ENCODE measurements at regions not wholly inside any gene's neighbourhood (a gene's known extent, or its start where the extent isn't known, plus 50 kb on each side); places are given as distances from the start of the nearest gene placed in this dataset.

DNA sequence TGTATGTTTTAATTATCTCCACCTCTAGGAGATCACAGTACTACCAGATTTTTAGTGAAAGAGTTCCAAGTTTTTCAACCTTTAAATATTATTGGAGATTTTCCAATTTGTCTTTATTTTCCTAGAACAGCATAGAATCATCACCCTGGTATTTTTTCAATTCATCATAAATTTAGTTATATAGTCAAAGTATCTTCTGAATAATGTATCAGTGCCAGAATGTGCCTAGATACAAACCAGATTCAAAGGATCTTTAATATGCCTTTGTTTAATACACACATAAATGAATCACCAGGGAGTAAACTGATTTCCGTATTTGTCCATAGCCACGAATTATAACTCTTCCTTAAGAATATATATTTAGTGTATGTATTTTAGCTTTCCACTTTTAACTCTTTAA is 1373.1 kb downstream of the STIM2 start:
- DNase-seq (ENCODE audit: low read depth) = no peak
- no peak for TF ChIP-seq CTCF (IDR thresholded peaks at IDR 0.05; ENCODE audit: insufficient read depth, low read depth, low read length, missing control alignments)
- no peak overlapping the region for H3K4me3 ChIP-seq (ENCODE audit: low read length)

DNA sequence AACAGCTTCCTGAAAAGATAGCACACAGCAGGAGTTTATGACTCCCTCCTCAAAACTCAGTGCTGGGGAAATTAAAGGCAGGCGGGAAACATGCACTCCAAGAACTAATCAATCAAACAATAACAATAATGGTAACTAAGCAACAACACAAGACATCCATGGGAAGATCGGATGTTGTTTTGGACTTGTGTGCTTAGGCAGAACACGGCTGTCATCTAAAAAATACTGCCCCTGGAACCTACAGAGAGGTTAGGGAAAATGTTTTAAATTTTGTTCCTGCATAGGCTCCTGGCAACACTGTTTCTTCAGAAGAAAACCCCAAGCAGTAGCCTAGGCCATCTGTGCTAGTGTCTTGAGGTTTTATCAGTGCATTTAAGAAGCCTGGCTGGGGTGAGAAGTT is 1378.2 kb downstream of the STIM2 start:
- no peak overlapping the region for H3K4me3 ChIP-seq (ENCODE audit: low read length)
- TF ChIP-seq CTCF (IDR thresholded peaks at IDR 0.05; ENCODE audit: insufficient read depth, low read depth, low read length, missing control alignments) = no peak
- no peak for DNase-seq (ENCODE audit: low read depth)

DNA sequence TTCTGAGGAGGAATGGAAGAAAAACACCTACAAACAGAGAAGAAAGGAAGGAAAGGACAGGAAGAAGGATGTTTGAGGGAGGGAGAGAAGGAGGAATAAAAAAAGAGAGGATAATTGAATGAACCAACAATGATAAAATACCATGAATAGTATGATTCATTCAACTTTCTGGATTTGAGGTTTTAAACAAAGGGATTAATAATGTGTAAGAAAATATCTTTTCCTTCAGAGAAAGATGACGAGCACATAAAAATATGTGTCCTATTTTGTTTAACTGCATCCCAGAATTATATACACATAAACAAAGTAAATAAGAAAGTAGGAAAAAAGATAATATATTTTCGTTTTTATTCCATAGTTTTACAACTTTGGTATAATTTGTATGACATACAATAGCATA is 1380.4 kb downstream of the STIM2 start:
- DNase-seq (ENCODE audit: low read depth) = no peak
- no peak overlapping the region for H3K4me3 ChIP-seq (ENCODE audit: low read length)
- no peak for TF ChIP-seq CTCF (IDR thresholded peaks at IDR 0.05; ENCODE audit: insufficient read depth, low read depth, low read length, missing control alignments)

DNA sequence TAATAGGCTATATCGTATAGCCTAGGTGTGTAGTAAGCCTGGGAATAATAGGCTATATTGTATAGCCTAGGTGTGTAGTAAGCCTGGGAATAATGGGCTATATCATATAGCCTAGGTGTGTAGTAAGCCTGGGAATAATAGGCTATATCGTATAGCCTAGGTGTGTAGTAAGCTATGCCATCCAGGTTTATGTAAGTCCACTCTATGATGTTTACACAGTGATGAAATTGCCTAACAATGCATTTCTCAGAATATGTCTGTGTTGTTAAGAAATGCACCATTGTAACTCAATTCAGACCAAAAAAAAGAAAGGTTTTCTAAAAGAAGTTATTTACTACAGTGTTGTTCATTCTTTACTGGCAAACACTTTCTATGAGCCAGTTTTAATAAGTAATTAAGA is 1387.2 kb downstream of the STIM2 start:
- peak; percentile 55 for DNase-seq (ENCODE audit: low read depth)
- no peak overlapping the region for H3K4me3 ChIP-seq (ENCODE audit: low read length)

DNA sequence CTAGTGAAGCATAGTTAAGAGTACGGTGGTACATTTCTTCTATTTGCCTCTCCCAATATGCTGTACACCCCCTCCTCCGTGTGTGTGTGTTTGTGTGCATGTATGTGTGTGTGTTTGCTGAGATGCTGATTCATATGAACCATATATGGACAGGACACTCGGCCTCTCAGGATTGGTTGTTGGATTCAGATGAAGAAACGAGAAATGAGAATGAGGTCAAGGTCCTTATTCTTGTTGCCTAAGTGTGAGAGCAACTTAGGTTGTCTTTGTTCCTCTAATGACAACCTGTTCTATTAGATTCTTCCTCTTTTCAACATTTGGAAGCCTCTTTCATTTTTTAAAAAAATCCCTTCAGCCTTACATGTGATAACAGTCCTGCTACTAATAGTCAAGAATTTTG is 1387.6 kb downstream of the STIM2 start:
- no peak overlapping the region for H3K4me3 ChIP-seq (ENCODE audit: low read length)
- no peak for TF ChIP-seq CTCF (IDR thresholded peaks at IDR 0.05; ENCODE audit: insufficient read depth, low read depth, low read length, missing control alignments)
- no peak for DNase-seq (ENCODE audit: low read depth)

More for the DNA sequence above, 1387.2 kb downstream of the STIM2 start:
- TF ChIP-seq CTCF (IDR thresholded peaks at IDR 0.05; ENCODE audit: insufficient read depth, low read depth, low read length, missing control alignments) = no peak

DNA sequence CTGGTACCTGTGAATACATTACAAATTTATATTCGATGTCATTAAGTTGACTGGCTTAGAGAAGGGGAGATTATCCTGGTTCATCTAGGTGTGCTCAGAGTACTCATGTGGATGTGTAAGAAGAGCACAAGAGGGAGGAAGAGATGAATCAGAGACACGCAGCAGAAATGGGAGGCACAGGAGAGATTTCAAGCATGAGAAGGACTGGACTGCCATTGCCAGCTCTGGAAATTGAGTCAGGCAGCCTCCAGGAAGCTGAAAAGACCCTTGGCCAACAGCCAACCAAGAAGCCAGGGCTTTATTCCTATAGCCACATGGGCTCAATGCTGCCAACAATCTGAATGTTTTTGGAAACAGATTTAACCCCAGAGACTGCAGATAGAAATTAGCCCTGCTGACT is 1390.0 kb downstream of the STIM2 start:
- peak; percentile 49 for DNase-seq (ENCODE audit: low read depth)
- no peak for TF ChIP-seq CTCF (IDR thresholded peaks at IDR 0.05; ENCODE audit: insufficient read depth, low read depth, low read length, missing control alignments)
- H3K4me3 ChIP-seq (ENCODE audit: low read length) = no peak overlapping the region

DNA sequence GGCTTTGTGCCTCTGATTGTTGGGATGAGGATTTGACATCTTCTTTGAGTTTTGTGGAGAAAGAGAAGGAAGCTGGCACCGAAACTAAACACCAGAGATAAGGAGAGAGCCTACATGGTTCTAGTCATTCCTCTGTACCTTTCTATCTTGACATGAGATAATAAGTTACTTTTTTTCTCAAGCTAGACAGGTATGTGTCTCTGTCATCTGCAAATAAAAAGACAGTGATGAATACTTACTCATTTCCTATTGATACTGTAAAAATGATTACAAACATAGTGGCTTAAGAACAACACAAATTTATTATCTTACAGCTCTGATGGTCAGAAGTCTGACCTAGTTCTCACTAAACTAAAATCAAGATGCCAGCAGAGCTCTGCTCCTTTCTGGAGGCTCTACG is 1391.2 kb downstream of the STIM2 start:
- no peak for TF ChIP-seq CTCF (IDR thresholded peaks at IDR 0.05; ENCODE audit: insufficient read depth, low read depth, low read length, missing control alignments)
- no peak overlapping the region for H3K4me3 ChIP-seq (ENCODE audit: low read length)
- DNase-seq (ENCODE audit: low read depth) = peak; percentile 22
